GM12878 (cell line): ENCODE measurements at regions not wholly inside any gene's neighbourhood (a gene's known extent, or its start where the extent isn't known, plus 50 kb on each side); places are given as distances from the start of the nearest gene placed in this dataset.

Experiments
- ATAC-seq: fragments of 200-7000 bp; cut with Tn5 transposase; 3 replicates; pipeline ENCODE4 v1.9.1; 2020; ENCODE audit warnings: mild to moderate bottlenecking, moderate library complexity
- BruUV-seq: library from RNA; stranded (reverse); fragments of 400-500 nt; replicated peaks from 2 replicates; lab custom pipeline; 2021; lab: Mats Ljungman, UMichigan
- CTCF ChIA-PET: fragments of 300-600 bp; sonication (Branson Sonifier 250); formaldehyde crosslinking; extraction: SDS; loops from one replicate; lab custom pipeline; 2021; ENCODE audit warnings: inconsistent platforms; lab: Yijun Ruan, JAX
- POLR2A ChIA-PET: fragments of 350-600 bp; formaldehyde crosslinking; extraction: SDS; loops from one replicate; lab custom pipeline; 2021; ENCODE audit warnings: inconsistent platforms; lab: Charles Lee
- RAD21 ChIA-PET: fragments of 300-600 bp; sonication (Branson Sonifier 250); formaldehyde crosslinking; loops from one replicate; lab custom pipeline; 2023; ENCODE audit warnings: antibody characterized with exemption; ENCODE audit not compliant: unreplicated experiment; lab: Charles Lee
- SMC1A ChIA-PET: fragments of 300-600 bp; sonication (Branson Sonifier 250); formaldehyde crosslinking; loops from one replicate; lab custom pipeline; 2023; ENCODE audit not compliant: unreplicated experiment, uncharacterized antibody; lab: Charles Lee
- DNase-seq: peaks from one replicate; pipeline ENCODE4 v3.0.0-alpha.2; 2011; ENCODE audit warnings: low read depth, low spot score
- FAIRE-seq: peaks from 3 replicates; lab custom pipeline; 2011; peaks lifted over from hg19 to GRCh38; lab: Jason Lieb, UNC
- H2AFZ ChIP-seq: 2 replicates; pipeline ENCODE4 v1.6.0; 2011; ENCODE audit warnings: low read depth, low read length, control low read depth; ENCODE audit not compliant: control insufficient read depth
- H3K27ac ChIP-seq: 2 replicates; pipeline ENCODE4 v1.5.1; 2011; ENCODE audit warnings: control low read depth; ENCODE audit not compliant: control insufficient read depth, insufficient read depth
- H3K27me3 ChIP-seq, 2 experiments: replicated peaks in 1 of 2; 2 replicates each; pipeline versions ENCODE4 v1.6.0 to v1.6.1; 2011; ENCODE audit warnings: low read length in 1 of 2; ENCODE audit not compliant: control insufficient read depth in 2 of 2, insufficient read depth in 2 of 2
- H3K36me3 ChIP-seq, 2 experiments: 2 replicates each; pipeline ENCODE4 v1.5.1; 2011; ENCODE audit warnings: low read length in 1 of 2; ENCODE audit not compliant: control insufficient read depth in 2 of 2, insufficient read depth in 2 of 2
- H3K4me1 ChIP-seq: 2 replicates; pipeline ENCODE4 v1.6.1; 2011; ENCODE audit warnings: mild to moderate bottlenecking, low read length, moderate library complexity, mixed read lengths; ENCODE audit not compliant: control insufficient read depth, insufficient read depth
- H3K4me2 ChIP-seq: 2 replicates; pipeline ENCODE4 v1.6.0; 2011; ENCODE audit warnings: control low read depth; ENCODE audit not compliant: control insufficient read depth, insufficient read depth
- H3K4me3 ChIP-seq: fragments of 200-600 bp; sonication (generic); 2 replicates; pipeline ENCODE4 v1.5.1; 2016
- H3K79me2 ChIP-seq: 2 replicates; pipeline ENCODE4 v1.6.0; 2011; ENCODE audit warnings: low read length; ENCODE audit not compliant: control insufficient read depth, insufficient read depth
- H3K9ac ChIP-seq: 2 replicates; pipeline ENCODE4 v1.8.0; 2011; ENCODE audit warnings: low read length, control low read depth, mixed read lengths; ENCODE audit not compliant: control insufficient read depth, insufficient read depth
- H3K9me3 ChIP-seq: replicated peaks from 3 replicates; pipeline ENCODE4 v1.5.1; 2011; ENCODE audit warnings: mild to moderate bottlenecking, low read length; ENCODE audit not compliant: control insufficient read depth, insufficient read depth
- H4K20me1 ChIP-seq: 2 replicates; pipeline ENCODE4 v1.6.0; 2011; ENCODE audit not compliant: control insufficient read depth, insufficient read depth
- ATF7 ChIP-seq: fragments of 450-650 bp; IDR thresholded peaks from 2 replicates; pipeline ENCODE4 v1.6.1; 2016; ENCODE audit warnings: low read depth, mild to moderate bottlenecking
- CEBPB ChIP-seq, 2 experiments: fragments of 150-350 bp in 1 of 2; IDR thresholded peaks; 2 replicates each; pipeline ENCODE4 v1.6.1; 2012 to 2014; ENCODE audit warnings: low read depth in 2 of 2, low read length in 2 of 2, borderline replicate concordance in 1 of 2, inconsistent platforms in 1 of 2
- FOXM1 ChIP-seq: IDR thresholded peaks from 2 replicates; pipeline ENCODE4 v1.6.1; 2012; ENCODE audit warnings: low read depth, mild to moderate bottlenecking, inconsistent platforms, low read length, moderate library complexity
- IKZF1 ChIP-seq: fragments of 450-650 bp; conservative IDR thresholded peaks from 2 replicates; pipeline ENCODE4 v1.6.1; 2017; ENCODE audit warnings: antibody characterized with exemption, mild to moderate bottlenecking
- MYB ChIP-seq: fragments of 150-350 bp; IDR thresholded peaks from 2 replicates; pipeline ENCODE4 v1.6.1; 2014; ENCODE audit warnings: mild to moderate bottlenecking, low read depth, low read length, borderline replicate concordance
- PML ChIP-seq: IDR thresholded peaks from 2 replicates; pipeline ENCODE4 v1.6.1; 2012; ENCODE audit warnings: low read length, inconsistent platforms
- POLR2A ChIP-seq: IDR thresholded peaks from 2 replicates; pipeline ENCODE4 v1.6.1; 2011; ENCODE audit warnings: low read depth, mild to moderate bottlenecking, low read length
- POLR2AphosphoS5 ChIP-seq: IDR thresholded peaks from 2 replicates; pipeline ENCODE4 v1.6.1; 2011; ENCODE audit warnings: mild to moderate bottlenecking, low read length, inconsistent platforms
- RAD51 ChIP-seq: fragments of 450-650 bp; IDR thresholded peaks from 2 replicates; pipeline ENCODE4 v1.6.1; 2016; ENCODE audit warnings: moderate library complexity, mild to moderate bottlenecking, inconsistent platforms
- RELB ChIP-seq: fragments of 450-650 bp; IDR thresholded peaks from 2 replicates; pipeline ENCODE4 v1.6.1; 2017; ENCODE audit warnings: low read depth, mild to moderate bottlenecking, moderate library complexity
- SIX5 ChIP-seq: IDR thresholded peaks from 2 replicates; pipeline ENCODE4 v1.6.1; 2011; ENCODE audit warnings: mild to moderate bottlenecking, low read depth, low read length, moderate library complexity; ENCODE audit not compliant: severe bottlenecking
- ZNF592 ChIP-seq: fragments of 450-650 bp; IDR thresholded peaks from 2 replicates; pipeline ENCODE4 v1.6.1; 2017; ENCODE audit warnings: mild to moderate bottlenecking, moderate library complexity
- ZNF622 ChIP-seq: fragments of 450-650 bp; IDR thresholded peaks from 2 replicates; pipeline ENCODE4 v1.6.1; 2017; ENCODE audit warnings: mild to moderate bottlenecking, inconsistent platforms
- WGBS: methylation state at CpG from one replicate; pipeline ENCODE4 v1.1.6; 2016; ENCODE audit warnings: low lambda C conversion rate; ENCODE audit not compliant: insufficient replicate concordance, insufficient coverage; ENCODE audit errors: missing lambda C conversion rate; 5-methylcytosine and 5-hydroxymethylcytosine counted together
- in situ Hi-C: fragments of 300-500 bp; cut with MboI; formaldehyde crosslinking; loops from 9 replicates; pipeline ENCODE4 v1.14.3; 2018; ENCODE audit warnings: mixed read lengths
- intact Hi-C: fragments of 100-400 bp; cut with micrococcal nuclease; formaldehyde crosslinking; loops from one replicate; pipeline ENCODE4 v1.14.2; 2022; ENCODE audit not compliant: unreplicated experiment

GRCh38 chr7:126305671-126306070 is 947.1 kb downstream of the GRM8 start:
- 26% methylated on average over 1 of the region's 1 CpG for WGBS
- CTCF ChIA-PET = no interaction called here

GRCh38 chr7:126303926-126304325 is 948.8 kb downstream of the GRM8 start:
- SMC1A ChIA-PET = interaction anchor here (1.0 to 1.1 kb wide), 2 partner anchors 108 to 222 kb away, joined by 3 read pairs; no protein-coding TSS in a partner anchor
- Histone ChIP-seq H3K36me3 (no peaks in the 10 kb centered on the region), H3K27ac (no peak overlapping the region), H3K79me2 (no peaks in the 10 kb centered on the region), H3K4me3 (no peak overlapping the region), H2AFZ (no peak overlapping the region), H3K27me3 (no peaks in the 10 kb centered on the region), H3K9me3 (peaks cover 1% of the 10 kb centered on the region; the same call in 1 of the 3 replicates), H4K20me1 (no peaks in the 10 kb centered on the region), H3K9ac (no peak overlapping the region), H3K4me2 (no peak overlapping the region), H3K4me1 (no peaks in the 10 kb centered on the region)
- 50% methylated on average over 1 of the region's 1 CpG for WGBS
- DNase-seq = no peak
- in situ Hi-C loops = no loop called here
- POLR2A ChIA-PET = no interaction called here
- intact Hi-C loops = no loop called here
- BruUV-seq = no TSS peak
- FAIRE-seq = no peak
- CTCF ChIA-PET = no interaction called here
- RAD21 ChIA-PET = no interaction called here
- no peak for ATAC-seq
- TF ChIP-seq POLR2A (no peak), RAD51 (no peak), ATF7 (no peak), FOXM1 (no peak), MYB (no peak), ZNF592 (no peak), CEBPB (IDR thresholded peaks at IDR 0.05; ENCODE audit: borderline replicate concordance in 1 of 2, low read depth in 2 of 2, low read length in 2 of 2) (no peak), PML (no peak), SIX5 (no peak)

More at GRCh38 chr7:126305671-126306070, 947.1 kb downstream of the GRM8 start:
- no peaks in the 10 kb centered on the region for H4K20me1 ChIP-seq
- RAD21 ChIA-PET = interaction anchor here (1.2 kb wide), 1 partner anchor 22 kb away, joined by 3 read pairs; no protein-coding TSS in a partner anchor
- BruUV-seq = no TSS peak
- TF ChIP-seq RELB = no peak
- TF ChIP-seq POLR2AphosphoS5 = no peak
- TF ChIP-seq IKZF1 = no peak
- TF ChIP-seq ZNF622 = no peak
- H3K27me3 ChIP-seq = no peaks in the 10 kb centered on the region
- SMC1A ChIA-PET = interaction anchor here (0.7 to 1.6 kb wide), 4 partner anchors 20 to 352 kb away, joined by 3 to 4 read pairs (median 4); no protein-coding TSS in a partner anchor
- intact Hi-C loops = no loop called here
- DNase-seq = no peak
- H3K9me3 ChIP-seq = peaks cover 1% of the 10 kb centered on the region; the same call in 1 of the 3 replicates
- no peak overlapping the region for H2AFZ ChIP-seq
- no peak overlapping the region for H3K4me3 ChIP-seq
- in situ Hi-C loops = no loop called here
- H3K27ac ChIP-seq = no peak overlapping the region
- H3K9ac ChIP-seq = no peak overlapping the region
- H3K4me1 ChIP-seq = no peaks in the 10 kb centered on the region
- H3K36me3 ChIP-seq = no peaks in the 10 kb centered on the region
- no peaks in the 10 kb centered on the region for H3K79me2 ChIP-seq
- ATAC-seq = no peak
- FAIRE-seq = no peak
- POLR2A ChIA-PET = no interaction called here
- no peak overlapping the region for H3K4me2 ChIP-seq
